Stimulated activated CD4-positive, alpha-beta T cell treated with anti-CD3 and anti-CD28 coated beads, Interleukin-15, amount 100 ng/mL, for 48 hours (primary cell): ENCODE measurements at regions not wholly inside any gene's neighbourhood (a gene's known extent, or its start where the extent isn't known, plus 50 kb on each side); places are given as distances from the start of the nearest gene placed in this dataset.

Experiments used
- DNase-seq, 2 donors: peaks; one replicate each; pipeline ENCODE4 v3.0.0-alpha.2; 2020; ENCODE audit warnings: low read depth in 2 of 2

DNA sequence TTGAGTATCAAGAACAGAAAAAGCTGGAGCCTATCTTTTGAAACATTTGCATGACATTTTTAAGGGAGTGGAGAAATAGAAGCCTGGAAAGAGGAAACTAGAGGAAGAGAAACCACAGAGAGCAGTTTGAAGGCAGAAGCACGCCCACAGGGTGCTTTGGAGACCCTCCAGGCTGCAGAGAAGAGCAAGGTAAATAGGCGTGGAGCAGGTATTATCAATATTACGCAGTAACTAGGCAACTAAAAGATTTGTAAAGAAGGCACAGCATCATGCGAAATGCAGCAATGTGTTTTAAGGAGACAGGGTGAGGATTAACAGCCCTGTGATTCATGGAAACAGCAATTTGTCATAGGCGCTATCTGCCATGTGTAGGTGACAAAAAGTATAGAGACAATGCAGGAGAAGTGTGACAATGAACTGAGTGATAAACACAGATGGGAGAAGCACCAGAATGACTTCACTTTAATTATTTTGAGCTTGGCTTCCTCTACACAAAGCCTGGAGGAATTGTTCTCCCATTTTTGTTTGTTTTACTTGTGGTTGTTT is 281.2 kb downstream of the BRINP1 start:
- DNase-seq, result no peak

DNA sequence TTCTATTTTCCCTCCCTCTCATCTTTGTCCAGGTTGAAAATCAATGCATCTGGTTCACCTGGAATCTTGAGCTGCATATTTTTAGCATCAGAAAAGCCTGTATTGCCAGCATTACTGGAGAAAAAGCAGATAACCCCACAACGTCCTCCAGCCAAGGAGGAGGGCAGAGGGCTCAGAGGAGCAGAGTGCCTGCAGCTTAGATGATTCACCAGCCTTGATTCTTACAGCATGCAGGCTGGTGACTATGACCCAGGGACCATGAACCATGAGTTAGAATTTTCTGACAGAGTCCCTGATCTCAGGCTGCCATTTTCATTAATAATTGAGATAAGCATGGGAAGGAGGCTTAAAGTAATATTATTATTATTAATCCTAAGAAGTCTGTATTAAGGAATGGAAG is 278.2 kb downstream of the BRINP1 start:
- no peak for DNase-seq

DNA sequence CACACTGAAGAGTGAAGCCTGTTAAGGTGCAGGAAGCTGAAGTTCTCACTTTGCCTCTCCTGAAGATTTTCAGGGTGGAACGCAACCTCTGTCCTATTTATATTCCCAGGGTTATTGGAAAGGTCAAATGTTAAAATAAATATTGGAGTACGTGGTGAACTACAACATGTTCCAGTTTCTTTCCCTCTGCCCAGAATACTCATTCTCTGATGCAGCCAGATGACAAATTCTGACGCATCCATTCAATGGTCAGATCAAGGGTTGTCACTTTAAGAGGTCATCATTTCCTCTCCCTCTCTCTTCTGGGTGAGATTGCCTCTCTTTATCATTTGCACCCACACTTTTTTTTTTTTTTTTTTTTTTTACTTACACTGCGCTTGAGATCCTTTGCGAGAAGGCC is 277.1 kb downstream of the BRINP1 start:
- no peak for DNase-seq

DNA sequence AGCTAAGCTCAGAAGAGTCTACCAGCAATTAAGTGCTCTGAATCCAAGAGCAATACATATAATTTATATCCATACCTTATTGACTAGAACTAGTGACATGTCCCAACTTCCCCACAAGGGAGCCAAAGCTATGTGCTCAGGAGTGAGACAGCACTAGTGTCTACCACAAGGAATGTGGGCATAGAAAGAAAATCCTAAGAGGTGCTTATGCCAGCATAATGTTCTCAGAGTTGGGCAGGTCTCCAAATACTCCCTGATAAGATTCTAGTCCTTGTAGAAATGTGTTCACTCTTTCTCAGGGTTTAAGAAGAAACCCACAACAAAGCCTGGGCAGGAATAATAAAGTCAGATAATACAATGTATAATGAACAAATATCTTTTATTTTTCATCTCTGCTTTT is 275.1 kb downstream of the BRINP1 start:
- no peak for DNase-seq

DNA sequence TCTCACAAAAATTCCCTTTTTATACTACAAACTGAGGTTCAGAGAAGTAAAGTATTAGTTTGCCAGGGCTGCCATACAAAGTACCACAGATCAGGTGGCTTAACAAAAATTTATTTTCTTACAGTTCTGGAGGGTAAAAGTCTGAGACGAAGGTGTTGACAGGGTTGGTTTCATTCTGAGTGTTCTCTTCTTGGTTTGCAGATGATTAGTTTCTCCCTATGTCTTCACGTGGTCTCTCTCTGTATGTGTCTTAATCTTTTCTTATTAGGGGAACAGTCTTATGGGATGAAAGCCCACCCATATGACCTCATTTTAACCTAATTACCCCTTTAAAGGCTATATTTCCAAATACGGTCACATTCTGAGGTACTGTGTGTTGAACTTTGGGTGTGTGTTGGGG is 274.2 kb downstream of the BRINP1 start:
- DNase-seq, result no peak

- no peak for DNase-seq
These were observed 268.2 kb downstream of the BRINP1 start for GRCh38 chr9:119101048-119101447.

DNA sequence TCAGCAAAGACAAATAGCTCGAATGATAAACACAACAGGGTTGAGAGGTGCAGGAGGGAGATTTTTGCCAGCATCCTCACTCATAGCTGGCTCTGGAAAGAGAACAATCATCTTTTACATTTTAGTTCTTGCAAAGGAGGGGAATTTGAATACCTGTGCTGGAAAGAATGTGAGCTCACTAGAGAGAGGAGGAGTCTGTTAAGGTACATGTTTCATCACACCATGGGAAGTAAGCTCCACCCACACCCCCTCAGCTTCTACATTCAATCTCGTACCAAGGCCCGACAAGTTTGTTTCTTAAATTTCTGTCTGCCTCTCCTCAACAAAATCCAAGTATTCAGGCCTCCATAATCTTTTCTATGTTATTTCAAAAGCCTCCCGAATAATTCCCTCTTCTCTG is 254.6 kb downstream of the BRINP1 start:
- DNase-seq, result no peak
